ENCODE measurements at regions not wholly inside any gene's neighbourhood (a gene's known extent, or its start where the extent isn't known, plus 50 kb on each side); places are given as distances from the start of the nearest gene placed in this dataset.

DNA sequence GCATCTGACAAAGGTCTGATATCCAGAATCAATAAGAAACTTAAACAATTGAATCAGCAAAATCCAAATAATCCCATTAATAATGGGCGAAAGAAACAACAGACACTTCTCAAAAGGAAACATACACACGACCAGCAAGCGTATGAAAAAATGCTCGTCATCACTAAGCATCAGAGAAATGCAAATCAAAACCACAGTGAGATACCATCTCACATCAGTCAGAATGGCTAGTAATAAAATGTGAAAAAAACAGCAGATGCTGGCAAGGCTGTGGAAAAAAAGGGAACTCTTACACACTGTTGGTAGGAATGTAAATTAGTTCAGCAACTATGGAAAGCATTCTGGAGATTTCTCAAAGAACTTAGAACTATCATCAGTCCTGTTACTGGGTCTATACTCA, 496.7 kb downstream of the SH2D4B start:
- TF ChIP-seq EZH2 (IDR thresholded peaks at IDR 0.05; ENCODE audit: borderline replicate concordance) (no peak), EZH2phosphoT487 (IDR thresholded peaks at IDR 0.05; ENCODE audit: low read depth, severe bottlenecking, unreplicated experiment) (no peak)
- TF ChIP-seq, protein P1, sequence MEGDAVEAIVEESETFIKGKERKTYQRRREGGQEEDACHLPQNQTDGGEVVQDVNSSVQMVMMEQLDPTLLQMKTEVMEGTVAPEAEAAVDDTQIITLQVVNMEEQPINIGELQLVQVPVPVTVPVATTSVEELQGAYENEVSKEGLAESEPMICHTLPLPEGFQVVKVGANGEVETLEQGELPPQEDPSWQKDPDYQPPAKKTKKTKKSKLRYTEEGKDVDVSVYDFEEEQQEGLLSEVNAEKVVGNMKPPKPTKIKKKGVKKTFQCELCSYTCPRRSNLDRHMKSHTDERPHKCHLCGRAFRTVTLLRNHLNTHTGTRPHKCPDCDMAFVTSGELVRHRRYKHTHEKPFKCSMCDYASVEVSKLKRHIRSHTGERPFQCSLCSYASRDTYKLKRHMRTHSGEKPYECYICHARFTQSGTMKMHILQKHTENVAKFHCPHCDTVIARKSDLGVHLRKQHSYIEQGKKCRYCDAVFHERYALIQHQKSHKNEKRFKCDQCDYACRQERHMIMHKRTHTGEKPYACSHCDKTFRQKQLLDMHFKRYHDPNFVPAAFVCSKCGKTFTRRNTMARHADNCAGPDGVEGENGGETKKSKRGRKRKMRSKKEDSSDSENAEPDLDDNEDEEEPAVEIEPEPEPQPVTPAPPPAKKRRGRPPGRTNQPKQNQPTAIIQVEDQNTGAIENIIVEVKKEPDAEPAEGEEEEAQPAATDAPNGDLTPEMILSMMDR (IDR thresholded peaks at IDR 0.05; ENCODE audit: poor library complexity) = no peak
